HTR-8/SVneo (cell line): ENCODE measurements at regions not wholly inside any gene's neighbourhood (a gene's known extent, or its start where the extent isn't known, plus 50 kb on each side); places are given as distances from the start of the nearest gene placed in this dataset.
"Not testable (repeated sequence)": the region's sequence is repeated elsewhere in the genome, so short reads cannot be mapped to it uniquely, and the experiment has no call there.

Experiments used
- DNase-seq: peaks from one replicate; pipeline ENCODE4 v3.0.0; 2011; ENCODE audit warnings: low spot score, mixed read lengths; ENCODE audit not compliant: insufficient read length
- FAIRE-seq: peaks from 2 replicates; lab custom pipeline; 2011; peaks lifted over from hg19 to GRCh38; lab: Jason Lieb, UNC

GRCh38 chr6:27684264-27685211 is 211.6 kb upstream of the ZNF184 start:
- DNase-seq (peak; percentile 49), FAIRE-seq (no peak)

GRCh38 chr6:27679964-27680694 is 207.2 kb upstream of the ZNF184 start:
- DNase-seq (no peak), FAIRE-seq (no peak)

DNA sequence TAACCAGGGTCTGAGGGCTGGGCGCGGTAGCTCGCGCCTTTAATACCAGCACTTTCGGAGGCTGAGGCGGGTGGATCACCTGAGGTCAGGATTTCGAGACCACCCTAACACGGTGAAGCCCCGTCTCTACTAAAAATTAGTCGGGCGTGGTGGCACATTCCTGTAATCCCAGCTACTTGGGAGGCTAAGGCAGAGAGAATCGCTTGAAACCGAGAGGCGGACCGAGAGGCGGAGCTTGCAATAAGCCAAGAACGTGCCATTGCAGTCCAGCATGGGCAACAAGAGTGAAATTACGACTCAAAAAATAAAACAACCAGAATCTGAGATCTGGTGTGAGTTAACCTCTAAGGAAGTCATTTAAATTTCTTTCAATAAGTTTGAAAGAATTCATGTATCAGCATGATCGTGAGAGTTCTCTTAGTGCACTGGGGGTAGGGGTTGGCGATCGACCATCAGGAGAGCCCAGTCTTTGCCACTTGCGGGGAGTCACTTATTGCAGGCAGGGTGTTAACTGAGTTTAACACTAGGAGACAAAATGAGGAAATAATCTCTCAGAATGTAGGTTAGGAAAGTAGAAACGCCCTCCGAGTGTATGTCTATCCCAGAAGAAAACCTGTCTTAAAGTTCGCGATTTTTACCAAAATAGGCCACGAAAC is 206.5 kb upstream of the ZNF184 start:
- FAIRE-seq (no peak), DNase-seq (no peak)

GRCh38 chr6:27678469-27678868 is 205.6 kb upstream of the ZNF184 start:
- FAIRE-seq (no peak), DNase-seq (no peak)

DNA sequence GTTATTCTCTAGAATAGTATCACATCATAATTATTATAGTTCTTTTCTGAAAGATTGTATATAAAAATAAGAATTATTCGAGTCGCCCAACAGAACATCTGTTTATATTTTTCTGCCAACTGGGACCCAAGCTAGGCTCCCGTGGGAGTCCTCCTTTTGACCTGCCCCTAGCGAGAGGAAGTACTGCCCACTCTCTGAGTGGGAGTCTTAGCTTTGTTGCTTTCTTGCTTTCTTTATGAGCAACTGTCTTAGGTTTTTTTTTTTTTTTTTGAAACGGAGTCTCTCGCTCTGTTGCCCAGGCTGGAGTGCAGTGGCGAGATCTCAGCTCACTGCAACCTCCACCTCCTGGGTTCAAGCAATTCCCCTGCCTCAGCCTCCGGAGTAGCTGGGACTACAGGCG is 202.0 kb upstream of the ZNF184 start:
- DNase-seq (no peak), FAIRE-seq (no peak)

DNA sequence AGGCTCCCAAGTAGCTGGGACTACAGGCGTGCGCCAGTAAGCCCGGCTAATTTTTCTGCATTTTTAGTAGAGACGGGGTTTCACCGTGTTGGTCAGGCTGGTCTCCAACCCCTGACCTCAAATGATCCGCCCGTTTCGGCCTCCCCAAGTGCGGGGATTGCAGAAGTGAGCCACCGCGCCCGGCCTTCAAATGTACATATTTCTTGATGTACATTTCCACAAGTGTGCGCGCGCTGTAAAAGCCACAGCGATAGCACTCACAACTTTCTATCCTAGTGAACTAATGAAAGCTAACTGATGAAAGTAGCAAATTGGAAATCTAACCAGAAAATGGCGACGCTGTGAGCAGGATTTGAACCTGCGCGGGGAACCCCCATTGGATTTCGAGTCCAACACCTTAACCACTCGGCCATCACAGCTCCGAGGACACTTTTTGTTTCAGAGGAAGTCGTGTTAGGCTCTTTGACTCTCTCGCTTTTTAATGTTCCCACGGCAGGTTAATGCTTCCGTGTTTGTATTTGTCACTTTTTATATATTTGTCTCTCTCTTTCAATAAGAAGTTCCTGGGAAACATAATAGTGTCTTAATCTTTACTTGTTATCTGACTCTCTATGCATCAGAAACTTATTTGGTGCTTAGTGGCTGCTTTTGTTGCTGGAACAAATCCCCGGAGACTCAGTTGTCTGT is 199.4 kb upstream of the ZNF184 start:
- peak; percentile 60 for DNase-seq
- FAIRE-seq: no peak

DNA sequence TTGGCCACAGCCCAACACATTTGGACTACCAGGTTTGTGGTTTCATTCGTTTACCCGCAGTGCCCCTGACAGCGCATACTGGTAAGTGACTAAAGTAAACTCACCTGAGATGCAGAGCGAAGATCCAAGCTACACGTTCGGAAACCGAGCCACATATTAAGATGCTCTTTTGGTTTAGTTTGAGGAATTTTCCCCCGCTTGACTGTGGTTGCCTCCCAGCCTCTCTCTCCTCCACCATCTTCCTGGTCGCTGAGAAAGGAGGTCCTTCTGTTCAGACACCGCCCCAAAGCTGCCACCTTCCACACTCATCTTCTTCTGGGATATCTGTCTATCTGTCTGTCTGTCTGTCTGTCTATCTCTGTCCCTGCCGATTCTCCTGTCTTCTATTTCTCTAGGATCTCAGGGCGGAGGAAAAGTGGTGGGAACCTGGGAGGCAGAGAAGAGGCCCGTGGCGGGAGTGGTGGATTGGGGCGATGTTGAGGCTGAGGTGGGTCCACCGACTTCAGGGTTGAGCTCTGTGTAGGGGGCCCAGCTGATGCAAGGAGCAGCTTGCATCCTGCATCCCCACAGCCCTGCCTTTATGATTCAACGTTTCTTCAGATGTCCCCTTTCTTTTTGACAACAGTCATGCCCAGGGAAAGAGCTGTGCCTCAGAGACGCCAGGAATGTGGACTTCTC is 196.9 kb upstream of the ZNF184 start:
- FAIRE-seq (no peak), DNase-seq (no peak)

DNA sequence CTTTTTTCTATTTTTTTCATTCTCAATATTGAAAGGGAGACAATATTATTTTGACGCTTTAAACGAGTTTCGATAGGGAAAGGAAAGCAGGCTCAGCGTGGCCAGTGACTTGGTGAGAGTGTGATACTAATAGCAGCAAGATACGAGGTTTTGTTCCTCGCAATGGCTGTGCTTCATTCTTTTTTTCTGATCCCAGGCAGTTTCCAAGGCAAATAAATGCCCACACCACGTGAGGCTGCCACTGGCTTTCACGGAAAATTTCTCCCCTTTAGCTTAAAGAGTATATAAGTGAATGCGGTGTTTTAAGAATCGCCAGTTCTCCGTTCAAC is 196.4 kb upstream of the ZNF184 start:
- FAIRE-seq (no peak), DNase-seq (no peak)

DNA sequence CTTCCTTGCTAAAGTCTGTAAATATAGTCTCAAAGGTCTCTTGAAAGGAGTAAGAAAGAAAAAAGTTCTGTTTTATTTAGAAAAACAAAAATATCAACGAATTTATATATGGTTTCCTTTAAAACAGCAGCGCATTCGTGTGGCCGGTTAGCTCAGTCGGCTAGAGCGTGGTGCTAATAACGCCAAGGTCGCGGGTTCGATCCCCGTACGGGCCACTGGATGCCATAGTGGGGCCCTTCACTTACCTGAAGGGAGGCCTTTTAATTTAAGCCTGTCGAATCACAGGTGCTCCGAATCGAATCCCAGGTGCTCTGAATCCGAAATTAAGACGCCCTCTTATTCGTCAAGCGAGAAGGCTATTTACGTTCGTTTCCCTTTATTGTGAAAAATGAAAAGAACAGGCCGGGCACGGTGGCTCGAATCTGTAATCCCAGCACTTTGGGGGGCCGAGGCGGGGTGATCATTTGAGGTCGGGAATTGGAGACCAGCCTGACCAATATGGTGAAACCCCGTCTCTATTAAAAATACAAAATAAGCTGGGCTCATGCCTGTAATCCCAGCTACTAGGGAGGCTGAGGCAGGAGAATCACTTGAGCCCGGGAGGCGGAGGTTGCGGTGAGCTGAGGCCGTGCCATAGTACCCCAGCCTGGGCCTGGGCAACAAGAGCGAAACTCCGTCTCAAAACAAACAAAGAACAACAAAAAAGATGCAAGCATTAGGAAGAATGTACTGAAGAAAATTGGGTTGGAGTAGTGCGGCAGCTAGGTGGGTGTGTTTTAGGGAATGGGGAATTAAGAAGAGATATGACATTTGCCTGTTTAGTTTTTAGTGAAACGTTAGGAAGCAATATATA is 195.8 kb upstream of the ZNF184 start:
- FAIRE-seq (no peak), DNase-seq (no peak)

DNA sequence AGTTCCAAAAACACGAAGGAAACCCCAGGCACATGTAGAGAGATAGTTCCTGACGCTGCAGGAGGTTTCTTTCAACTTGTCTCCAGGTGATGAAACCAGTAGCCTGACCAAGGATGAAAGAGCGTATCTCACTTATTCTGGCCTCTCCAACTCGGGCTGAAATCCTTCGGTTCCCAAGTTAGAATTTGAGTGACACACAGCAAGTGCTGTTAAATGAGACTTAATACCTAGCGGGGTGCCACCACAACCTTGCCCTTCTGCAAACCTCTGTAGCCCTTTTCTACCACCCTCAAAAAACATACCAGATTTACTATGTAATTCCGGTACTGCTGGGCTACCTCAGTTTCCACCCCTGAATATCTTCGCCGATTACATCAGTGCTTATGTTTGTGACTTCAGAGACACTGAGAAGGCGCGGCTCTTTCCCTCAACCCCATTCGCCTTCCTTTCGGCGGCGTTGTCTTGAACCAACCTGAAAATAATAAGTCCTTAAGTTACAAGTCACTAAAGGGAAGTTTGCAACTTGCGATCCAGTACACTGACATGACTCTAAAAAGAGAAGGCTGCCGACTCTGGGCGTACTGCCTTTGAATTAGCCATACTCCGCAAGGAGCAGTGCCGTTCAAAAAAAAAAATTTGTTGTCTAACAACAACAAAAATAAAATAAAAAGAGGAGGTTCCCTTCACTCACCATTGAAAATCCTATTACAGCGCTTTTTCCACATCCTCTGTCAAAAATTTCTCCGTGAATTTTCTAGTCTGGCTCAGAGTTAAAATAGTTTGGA is 194.9 kb upstream of the ZNF184 start:
- DNase-seq (no peak), FAIRE-seq (no peak)

GRCh38 chr6:27667016-27667656 is 194.2 kb upstream of the ZNF184 start:
- DNase-seq (no peak), FAIRE-seq (no peak)

DNA sequence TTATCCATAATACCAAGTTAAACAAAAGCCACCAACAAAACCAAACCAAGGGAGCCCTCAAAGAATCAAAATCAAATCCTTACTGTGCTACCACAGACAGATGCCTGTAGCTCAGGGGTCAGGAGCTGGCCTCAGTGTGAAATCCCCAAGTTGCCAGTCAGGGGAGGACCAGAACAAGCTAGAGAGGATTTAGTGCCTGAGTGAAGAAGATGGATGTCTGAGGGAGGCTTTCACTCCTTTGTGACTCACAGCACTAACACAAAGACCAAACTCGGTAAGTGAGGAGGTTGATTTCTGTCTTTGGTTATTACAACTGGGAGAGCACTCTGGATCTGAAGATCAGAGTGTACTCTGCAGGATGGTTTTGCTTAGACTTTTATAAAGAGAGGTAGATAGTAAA is 189.9 kb upstream of the ZNF184 start:
- FAIRE-seq: peak; percentile 55
- DNase-seq: no peak

GRCh38 chr6:27662212-27662611 is 189.3 kb upstream of the ZNF184 start:
- not testable (repeated sequence) for FAIRE-seq, DNase-seq

DNA sequence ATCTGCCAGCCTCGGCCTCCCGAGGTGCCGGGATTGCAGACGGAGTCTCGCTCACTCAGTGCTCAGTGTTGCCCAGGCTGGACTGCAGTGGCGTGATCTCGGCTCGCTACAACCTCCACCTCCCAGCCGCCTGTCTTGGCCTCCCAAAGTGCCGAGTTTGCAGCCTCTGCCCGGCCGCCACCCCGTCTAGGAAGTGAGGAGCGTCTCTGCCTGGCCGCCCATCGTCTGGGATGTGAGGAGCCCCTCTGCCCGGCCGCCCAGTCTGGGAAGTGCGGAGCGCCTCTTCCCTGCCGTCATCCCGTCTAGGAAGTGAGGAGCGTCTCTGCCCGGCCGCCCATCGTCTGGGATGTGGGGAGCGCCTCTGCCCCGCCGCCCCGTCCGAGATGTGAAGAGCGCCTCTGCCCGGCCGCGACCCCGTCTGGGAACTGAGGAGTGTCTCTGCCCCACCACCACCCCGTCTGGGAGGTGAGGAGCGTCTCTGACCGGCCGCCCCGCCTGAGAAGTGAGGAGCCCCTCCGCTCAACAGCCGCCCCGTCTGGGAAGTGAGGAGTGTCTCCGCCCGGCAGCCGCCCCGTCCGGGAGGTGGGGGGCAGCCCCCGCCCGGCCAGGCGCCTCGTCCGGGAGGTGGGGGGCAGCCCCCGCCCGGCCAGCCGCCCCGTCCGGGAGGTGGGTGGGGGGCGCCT is 180.4 kb upstream of the ZNF184 start:
- FAIRE-seq, DNase-seq: not testable (repeated sequence)

DNA sequence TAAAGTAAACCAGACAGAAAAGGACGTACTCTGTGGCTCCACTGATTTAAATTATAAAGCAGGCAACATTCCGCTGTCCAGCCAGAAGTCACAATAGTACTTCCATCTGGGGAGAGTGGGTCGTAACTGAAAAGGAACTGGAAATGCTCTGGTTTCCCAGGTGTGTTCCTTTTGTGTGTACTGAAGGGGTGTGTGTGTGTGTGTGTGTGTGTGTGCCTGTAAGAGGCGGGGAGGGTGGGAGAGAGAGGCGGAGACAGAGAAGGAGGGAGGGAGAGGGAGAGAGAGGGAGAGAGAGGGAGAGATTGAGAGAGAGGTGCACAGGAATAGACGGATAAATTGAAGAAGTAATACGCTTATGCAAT is 178.4 kb upstream of the ZNF184 start:
- no peak for DNase-seq
- peak; percentile 64 for FAIRE-seq

GRCh38 chr6:27650620-27651370 is 177.9 kb upstream of the ZNF184 start:
- FAIRE-seq (no peak), DNase-seq (no peak)

DNA sequence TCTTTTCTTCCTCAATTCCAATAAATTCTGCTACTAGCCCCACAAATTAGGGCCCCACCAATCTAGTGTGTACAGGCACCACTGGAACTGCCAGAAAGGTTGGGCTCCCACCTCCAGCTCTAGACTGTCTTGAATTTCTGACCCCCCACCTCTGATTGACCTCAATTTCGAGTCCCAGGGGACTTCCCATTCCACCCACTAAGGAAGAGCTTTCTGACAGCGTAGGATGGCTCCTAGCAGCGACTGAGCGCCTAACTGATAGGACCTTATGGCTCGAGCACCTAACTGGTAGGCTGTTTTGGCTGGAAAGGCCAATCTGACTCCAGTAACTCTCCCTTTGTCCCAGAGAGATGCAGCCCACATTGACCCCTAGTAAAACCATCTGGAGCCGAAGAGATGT is 171.6 kb upstream of the ZNF184 start:
- DNase-seq (no peak), FAIRE-seq (no peak)
